Sigmoid colon (tissue), 4 donors: ENCODE measurements at regions not wholly inside any gene's neighbourhood (a gene's known extent, or its start where the extent isn't known, plus 50 kb on each side); places are given as distances from the start of the nearest gene placed in this dataset.

Source experiments
- EP300 ChIP-seq, 4 donors: sonication (generic); formaldehyde crosslinking; IDR thresholded peaks; one replicate each; pipeline ENCODE4 v1.6.1; 2017; ENCODE audit warnings: antibody characterized with exemption in 4 of 4
- TF ChIP-seq, protein P1 (sequence below), 4 experiments: fragments of 450-650 bp in 3 of 4; fragments of 200-600 bp in 1 of 4; IDR thresholded peaks; one replicate each; pipeline ENCODE4 v1.5.1; 2016 to 2019; ENCODE audit warnings: antibody characterized with exemption in 4 of 4, mild to moderate bottlenecking in 3 of 4, moderate library complexity in 2 of 4

DNA sequence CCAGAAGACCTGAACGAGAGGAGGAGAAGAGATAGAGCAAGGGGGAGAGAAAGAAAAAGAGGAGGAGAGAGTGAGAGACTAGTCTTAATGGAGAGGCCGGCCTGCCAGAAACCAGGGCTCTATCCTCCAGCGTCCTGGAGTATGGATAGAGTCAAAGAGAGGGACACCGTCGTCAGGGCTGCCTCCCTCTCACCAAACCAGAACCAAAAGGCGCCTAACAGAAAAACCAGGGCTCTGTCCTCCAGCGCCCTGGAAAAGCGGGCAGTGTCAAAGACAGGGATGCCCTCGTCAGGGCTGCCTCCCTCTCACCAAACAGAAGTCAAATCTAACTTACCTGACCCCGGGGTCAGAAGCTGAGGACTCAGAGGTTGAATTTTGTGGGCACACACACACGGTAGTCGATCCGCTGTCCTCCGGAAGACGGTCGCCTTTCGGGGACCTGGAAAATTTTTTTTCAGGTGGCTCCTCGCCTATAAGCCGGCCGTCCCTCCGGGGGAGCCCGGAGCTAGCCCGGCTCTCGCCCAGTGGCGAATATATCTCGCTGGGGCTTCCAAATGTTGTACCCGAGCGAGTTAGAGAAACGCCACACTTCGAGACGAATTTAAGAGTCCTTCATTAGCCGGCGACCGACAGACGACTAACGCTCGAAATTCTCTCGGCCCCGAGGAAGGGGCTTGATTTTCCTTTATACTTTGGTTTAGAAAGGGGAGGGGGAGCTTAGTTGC lies 148.2 kb downstream of the TRIM27 start:
- TF ChIP-seq, protein P1, sequence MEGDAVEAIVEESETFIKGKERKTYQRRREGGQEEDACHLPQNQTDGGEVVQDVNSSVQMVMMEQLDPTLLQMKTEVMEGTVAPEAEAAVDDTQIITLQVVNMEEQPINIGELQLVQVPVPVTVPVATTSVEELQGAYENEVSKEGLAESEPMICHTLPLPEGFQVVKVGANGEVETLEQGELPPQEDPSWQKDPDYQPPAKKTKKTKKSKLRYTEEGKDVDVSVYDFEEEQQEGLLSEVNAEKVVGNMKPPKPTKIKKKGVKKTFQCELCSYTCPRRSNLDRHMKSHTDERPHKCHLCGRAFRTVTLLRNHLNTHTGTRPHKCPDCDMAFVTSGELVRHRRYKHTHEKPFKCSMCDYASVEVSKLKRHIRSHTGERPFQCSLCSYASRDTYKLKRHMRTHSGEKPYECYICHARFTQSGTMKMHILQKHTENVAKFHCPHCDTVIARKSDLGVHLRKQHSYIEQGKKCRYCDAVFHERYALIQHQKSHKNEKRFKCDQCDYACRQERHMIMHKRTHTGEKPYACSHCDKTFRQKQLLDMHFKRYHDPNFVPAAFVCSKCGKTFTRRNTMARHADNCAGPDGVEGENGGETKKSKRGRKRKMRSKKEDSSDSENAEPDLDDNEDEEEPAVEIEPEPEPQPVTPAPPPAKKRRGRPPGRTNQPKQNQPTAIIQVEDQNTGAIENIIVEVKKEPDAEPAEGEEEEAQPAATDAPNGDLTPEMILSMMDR (IDR thresholded peaks at IDR 0.05) = no peak
- TF ChIP-seq EP300 (IDR thresholded peaks at IDR 0.05) = no peak
